Stomach (tissue), 8 donors: ENCODE measurements at regions not wholly inside any gene's neighbourhood (a gene's known extent, or its start where the extent isn't known, plus 50 kb on each side); places are given as distances from the start of the nearest gene placed in this dataset.
"Not testable (repeated sequence)": the region's sequence is repeated elsewhere in the genome, so short reads cannot be mapped to it uniquely, and the experiment has no call there.

ENCODE experiments used
- DNase-seq, 2 donors: peaks; one replicate each; pipeline versions ENCODE4 v3.0.0 to v3.0.0-alpha.2; 2013 to 2019
- H3K27ac ChIP-seq, 5 donors: fragments of 200-600 bp in 4 of 5; sonication (generic) in 4 of 5; one replicate each; pipeline ENCODE4 v1.5.1; 2013 to 2019; ENCODE audit warnings: mild to moderate bottlenecking in 1 of 5, moderate library complexity in 1 of 5
- H3K27me3 ChIP-seq, 3 donors: fragments of 200-600 bp; sonication (generic); one replicate each; pipeline ENCODE4 v1.5.1; 2017 to 2019; ENCODE audit warnings: mixed run types in 1 of 3
- H3K36me3 ChIP-seq, 4 donors: fragments of 200-600 bp; sonication (generic); 1 replicate in 3 of 4; 2 replicates in 1 of 4; pipeline ENCODE4 v1.5.1; 2016 to 2019
- H3K4me1 ChIP-seq, 4 donors: fragments of 200-600 bp; sonication (generic); one replicate each; pipeline ENCODE4 v1.5.1; 2016 to 2019
- H3K4me3 ChIP-seq, 4 donors: fragments of 200-600 bp; sonication (generic) in 3 of 4; one replicate each; pipeline ENCODE4 v1.5.1; 2016 to 2019; ENCODE audit warnings: mild to moderate bottlenecking in 1 of 4
- H3K9me3 ChIP-seq, 4 donors: fragments of 200-600 bp; sonication (generic); one replicate each; pipeline ENCODE4 v1.5.1; 2016 to 2019
- CTCF ChIP-seq, 7 experiments: fragments of 450-650 bp in 4 of 7; fragments of 200-600 bp in 3 of 7; sonication (generic) in 3 of 7; IDR thresholded peaks; one replicate each; pipeline ENCODE4 v1.5.1; 2016 to 2019; ENCODE audit warnings: antibody characterized with exemption in 7 of 7, control low read depth in 2 of 7, mild to moderate bottlenecking in 1 of 7
- EP300 ChIP-seq: sonication (generic); formaldehyde crosslinking; IDR thresholded peaks from one replicate; pipeline ENCODE4 v1.6.1; 2017; ENCODE audit warnings: antibody characterized with exemption
- POLR2A ChIP-seq, 4 donors: fragments of 450-650 bp; IDR thresholded peaks; one replicate each; pipeline ENCODE4 v1.6.1; 2016; ENCODE audit warnings: antibody characterized with exemption in 4 of 4, control low read depth in 2 of 4, mild to moderate bottlenecking in 1 of 4, moderate library complexity in 1 of 4
- POLR2AphosphoS5 ChIP-seq, 3 donors: sonication (generic); formaldehyde crosslinking; IDR thresholded peaks; one replicate each; pipeline ENCODE4 v1.6.1; 2016; ENCODE audit warnings: antibody characterized with exemption in 3 of 3
- WGBS, 5 donors: extraction: QIAGEN DNeasy Blood & Tissue Kit in 3 of 5; methylation state at CpG; one replicate each; pipeline versions ENCODE4 v1.1.5 to v1.1.7; 2013 to 2018; 5-methylcytosine and 5-hydroxymethylcytosine counted together
- intact Hi-C: fragments of 100-400 bp; cut with DNase I; formaldehyde crosslinking; loops from one replicate; pipeline ENCODE4 v1.15.1; 2023; ENCODE audit warnings: low total_unique reads
- donor health status: healthy with polysubstance abuse.
- donor health status: Bipolar disorder and iron deficiency.
- donor health status: healthy.

GRCh38 chr14:53620317-53620716 lies 336.3 kb downstream of the BMP4 start:
- Histone ChIP-seq H3K27ac (peak overlapping the region in 3 of 5 donors; percentile 21 to 35 (median 29)), H3K4me1 (peaks cover 0 to 7% (median 0%) of the 10 kb centered on the region in 4 donors), H3K27me3 (no peaks in the 10 kb centered on the region), H3K4me3 (no peak overlapping the region), H3K9me3 (no peaks in the 10 kb centered on the region), H3K36me3 (no peaks in the 10 kb centered on the region)
- TF ChIP-seq POLR2AphosphoS5 (IDR thresholded peaks at IDR 0.05) (no peak), POLR2A (IDR thresholded peaks at IDR 0.05) (no peak), CTCF (IDR thresholded peaks at IDR 0.05) (no peak), EP300 (no peak)
- intact Hi-C loops, result no loop called here
- 38 to 68% (median 51%) methylated on average over 2 of the region's 2 CpGs for WGBS, 5 donors
- DNase-seq, result peak in 1 of 2 donors; percentile 44

- Histone ChIP-seq H3K27me3 (no peaks in the 10 kb centered on the region), H3K4me1 (peaks cover 0 to 7% (median 0%) of the 10 kb centered on the region in 4 donors), H3K4me3 (no peak overlapping the region), H3K27ac (peak overlapping the region in 2 of 5 donors; percentile 21 to 35), H3K36me3 (no peaks in the 10 kb centered on the region), H3K9me3 (no peaks in the 10 kb centered on the region)
- intact Hi-C loops, result no loop called here
- TF ChIP-seq CTCF (IDR thresholded peaks at IDR 0.05), result no peak
- no peak for TF ChIP-seq POLR2AphosphoS5 (IDR thresholded peaks at IDR 0.05)
- no peak for TF ChIP-seq POLR2A (IDR thresholded peaks at IDR 0.05)
- TF ChIP-seq EP300, result no peak
- DNase-seq, result peak in 1 of 2 donors; percentile 69
- WGBS, 5 donors, result 65 to 83% (median 72%) methylated on average over 3 of the region's 3 CpGs
Observed at GRCh38 chr14:53619691-53620231, 336.9 kb downstream of the BMP4 start.

DNA sequence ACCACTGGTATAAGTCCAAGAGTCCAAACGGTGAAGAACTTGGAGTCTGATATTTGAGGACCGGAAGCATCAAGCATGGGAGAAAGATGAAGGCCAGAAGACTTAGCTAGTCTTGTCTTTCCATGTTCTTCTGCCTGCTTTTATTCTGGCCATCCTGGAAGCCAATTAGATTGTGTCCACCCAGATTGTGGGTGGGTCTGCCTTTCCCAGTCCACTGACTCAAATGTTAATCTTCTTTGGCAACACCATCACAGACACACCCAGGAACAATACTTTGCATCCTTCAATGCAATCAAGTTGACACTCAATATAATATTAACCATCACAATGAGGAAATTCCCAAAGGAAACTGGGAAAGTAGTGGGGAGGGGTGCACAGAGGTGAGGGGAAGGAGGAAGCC lies 340.1 kb downstream of the BMP4 start:
- intact Hi-C loops, DNase-seq, H3K4me1 ChIP-seq, H3K36me3 ChIP-seq, H3K9me3 ChIP-seq, H3K27ac ChIP-seq, H3K27me3 ChIP-seq, H3K4me3 ChIP-seq: not testable (repeated sequence)
- WGBS, 5 donors, result 82 to 93% (median 91%) methylated on average over 2 of the region's 2 CpGs

- H3K27me3 ChIP-seq, result no peaks in the 10 kb centered on the region
- intact Hi-C loops, result no loop called here
- H3K27ac ChIP-seq, result no peak overlapping the region
- no peak overlapping the region for H3K4me3 ChIP-seq
- H3K4me1 ChIP-seq, result peaks cover 0 to 7% (median 3%) of the 10 kb centered on the region in 4 donors
- DNase-seq, result no peak
- no peaks in the 10 kb centered on the region for H3K9me3 ChIP-seq
- TF ChIP-seq POLR2AphosphoS5 (IDR thresholded peaks at IDR 0.05) (no peak), EP300 (no peak), CTCF (IDR thresholded peaks at IDR 0.05) (no peak), POLR2A (IDR thresholded peaks at IDR 0.05) (no peak)
- 67 to 79% (median 74%) methylated on average over 3 of the region's 3 CpGs for WGBS, 5 donors
- no peaks in the 10 kb centered on the region for H3K36me3 ChIP-seq
Observed at GRCh38 chr14:53615252-53615651, 341.4 kb downstream of the BMP4 start.

DNA sequence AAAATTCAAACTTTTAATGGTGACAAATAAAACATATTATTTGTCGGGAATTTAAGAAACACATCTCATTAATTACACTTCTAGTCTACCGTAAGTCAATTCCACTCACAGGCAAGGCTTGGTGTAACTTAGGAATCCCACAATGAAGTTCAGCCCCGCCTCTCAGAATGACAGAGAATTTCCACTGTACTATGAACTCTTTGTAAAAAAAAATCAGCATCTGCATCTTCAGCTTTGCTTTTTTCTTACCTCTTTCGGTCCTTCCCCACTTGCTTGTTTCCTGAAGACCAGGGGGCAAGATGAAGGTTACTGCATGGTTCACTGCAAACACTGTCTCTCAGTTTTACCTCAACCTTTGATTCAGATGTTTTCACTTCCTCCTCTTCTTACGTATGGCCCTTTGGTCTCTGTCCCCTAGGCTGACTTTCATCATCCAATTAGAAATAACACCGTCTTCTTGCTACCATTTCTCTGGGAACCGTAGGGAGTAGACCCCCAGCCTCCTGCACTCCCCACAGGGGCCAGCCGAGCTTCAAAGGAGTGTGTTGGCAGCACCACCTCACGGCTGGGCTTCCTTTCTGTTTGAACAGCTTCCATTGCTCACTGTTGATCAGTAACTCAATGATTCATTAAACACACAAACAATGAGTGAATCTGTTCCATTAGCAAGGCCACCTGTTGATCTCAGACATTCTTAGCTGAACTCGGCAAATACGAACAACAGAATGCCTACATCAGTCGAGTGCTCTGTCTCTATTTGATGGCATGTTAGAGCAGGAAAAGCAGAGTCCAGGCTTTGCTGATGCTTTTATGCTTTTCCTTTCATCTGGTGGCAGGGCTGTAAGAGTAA lies 343.0 kb downstream of the BMP4 start:
- intact Hi-C loops, result no loop called here
- Histone ChIP-seq H3K27me3 (no peaks in the 10 kb centered on the region), H3K36me3 (no peaks in the 10 kb centered on the region), H3K4me1 (peaks cover 0 to 6% (median 0%) of the 10 kb centered on the region in 4 donors), H3K9me3 (no peaks in the 10 kb centered on the region), H3K27ac (peak overlapping the region in 1 of 5 donors; percentile 39), H3K4me3 (no peak overlapping the region)
- 40 to 57% (median 43%) methylated on average over 12 of the region's 12 CpGs for WGBS, 5 donors
- TF ChIP-seq EP300 (no peak), POLR2AphosphoS5 (IDR thresholded peaks at IDR 0.05) (peak in 1 of 3 donors; percentile 55), POLR2A (IDR thresholded peaks at IDR 0.05) (no peak), CTCF (IDR thresholded peaks at IDR 0.05) (no peak)
- peak in 1 of 2 donors; percentile 65 for DNase-seq
